PC-9 (cell line): ENCODE measurements at regions not wholly inside any gene's neighbourhood (a gene's known extent, or its start where the extent isn't known, plus 50 kb on each side); places are given as distances from the start of the nearest gene placed in this dataset.
"Not testable (repeated sequence)": the region's sequence is repeated elsewhere in the genome, so short reads cannot be mapped to it uniquely, and the experiment has no call there.

Experiments used
- BruUV-seq: library from RNA; stranded (reverse); fragments of 400-500 nt; replicated peaks from 2 replicates; lab custom pipeline; 2021; lab: Mats Ljungman, UMichigan
- CTCF ChIA-PET: fragments of 300-600 bp; sonication (Branson Sonifier 250); formaldehyde crosslinking; loops from one replicate; lab custom pipeline; 2022; ENCODE audit warnings: antibody characterized with exemption; lab: Charles Lee
- POLR2A ChIA-PET: fragments of 300-600 bp; sonication (Branson Sonifier 250); formaldehyde crosslinking; loops from one replicate; lab custom pipeline; 2022; ENCODE audit warnings: antibody characterized with exemption; ENCODE audit not compliant: unreplicated experiment; lab: Charles Lee
- DNase-seq, 2 experiments: peaks; one replicate each; pipeline versions ENCODE4 v3.0.0 to v3.0.0-alpha.2; 2015 to 2022; ENCODE audit warnings: mixed read lengths in 1 of 2
- H2AFZ ChIP-seq: fragments of 200-600 bp; sonication (generic); 2 replicates; pipeline ENCODE4 v1.8.1; 2017; ENCODE audit warnings: antibody characterized with exemption
- H3F3A ChIP-seq: fragments of 200-600 bp; sonication (generic); 2 replicates; pipeline ENCODE4 v1.8.1; 2017; ENCODE audit warnings: antibody characterized with exemption, mild to moderate bottlenecking, low read depth; ENCODE audit not compliant: insufficient read depth
- H3K27ac ChIP-seq: fragments of 200-600 bp; sonication (generic); 2 replicates; pipeline ENCODE4 v1.6.1; 2016; ENCODE audit warnings: mixed run types
- H3K27me3 ChIP-seq: fragments of 200-600 bp; sonication (generic); 2 replicates; pipeline ENCODE4 v1.6.1; 2016; ENCODE audit warnings: low read depth, mixed run types; ENCODE audit not compliant: insufficient read depth
- H3K36me3 ChIP-seq: fragments of 200-600 bp; sonication (generic); 2 replicates; pipeline ENCODE4 v1.6.1; 2016; ENCODE audit warnings: low read depth, mixed run types
- H3K4me1 ChIP-seq: fragments of 200-600 bp; sonication (generic); replicated peaks from 2 replicates; pipeline ENCODE4 v1.6.1; 2016; ENCODE audit warnings: mixed run types; ENCODE audit not compliant: insufficient read depth
- H3K4me2 ChIP-seq: fragments of 200-600 bp; sonication (generic); 2 replicates; pipeline ENCODE4 v1.6.1; 2017; ENCODE audit warnings: mixed run types
- H3K4me3 ChIP-seq: fragments of 200-600 bp; sonication (generic); 2 replicates; pipeline ENCODE4 v1.6.1; 2016; ENCODE audit warnings: mixed run types
- H3K79me2 ChIP-seq: fragments of 200-600 bp; sonication (generic); 2 replicates; pipeline ENCODE4 v1.6.1; 2017; ENCODE audit warnings: low read depth, mixed run types
- H3K9me2 ChIP-seq: fragments of 200-600 bp; sonication (generic); 2 replicates; pipeline ENCODE4 v1.8.1; 2017; ENCODE audit warnings: mild to moderate bottlenecking; ENCODE audit not compliant: insufficient read depth
- H3K9me3 ChIP-seq: fragments of 200-600 bp; sonication (generic); 2 replicates; pipeline ENCODE4 v1.8.1; 2016; ENCODE audit warnings: low read depth; ENCODE audit not compliant: insufficient read depth
- H4K20me1 ChIP-seq: fragments of 200-600 bp; sonication (generic); 2 replicates; pipeline ENCODE4 v1.8.1; 2017; ENCODE audit not compliant: insufficient read depth
- CTCF ChIP-seq: fragments of 200-600 bp; sonication (generic); conservative IDR thresholded peaks from 2 replicates; pipeline ENCODE4 v1.6.1; 2017; ENCODE audit warnings: mixed run types, antibody characterized with exemption, mild to moderate bottlenecking, moderate library complexity
- EZH2 ChIP-seq: fragments of 200-600 bp; sonication (generic); IDR thresholded peaks from 2 replicates; pipeline ENCODE4 v1.8.0; 2017; ENCODE audit warnings: antibody characterized with exemption, low read depth
- intact Hi-C: fragments of 100-400 bp; cut with micrococcal nuclease; formaldehyde crosslinking; loops from one replicate; pipeline ENCODE4 v1.10.0; 2022; ENCODE audit not compliant: unreplicated experiment

DNA sequence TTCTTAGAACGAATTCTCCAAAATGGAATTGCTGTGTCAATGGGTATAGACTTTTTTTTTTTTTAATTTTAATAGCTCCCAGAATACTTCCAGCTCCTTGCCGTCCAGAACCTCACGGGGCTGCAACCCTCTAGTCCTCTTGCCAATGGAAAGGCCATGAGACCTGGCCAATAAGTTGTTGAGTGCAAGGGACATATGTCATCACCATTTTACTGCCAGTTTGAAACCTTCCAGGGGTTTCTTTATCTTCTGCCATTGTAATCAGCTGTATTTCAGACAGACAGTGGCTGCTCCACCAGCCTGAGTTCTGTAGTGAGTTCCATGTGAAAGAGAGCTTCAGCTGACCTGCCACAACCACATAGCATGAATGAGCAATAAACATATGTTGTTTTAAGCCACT is 95.0 kb upstream of the PTPRG start:
- POLR2A ChIA-PET = no interaction called here
- Histone ChIP-seq H4K20me1 (no peaks in the 10 kb centered on the region), H2AFZ (no peak overlapping the region), H3K27me3 (peaks cover 2% of the 10 kb centered on the region; the same call in 1 of the 2 replicates), H3F3A (no peaks in the 10 kb centered on the region), H3K9me3 (no peaks in the 10 kb centered on the region), H3K4me3 (no peak overlapping the region), H3K4me2 (no peak overlapping the region), H3K36me3 (no peaks in the 10 kb centered on the region), H3K79me2 (no peaks in the 10 kb centered on the region), H3K4me1 (no peaks in the 10 kb centered on the region), H3K27ac (no peak overlapping the region), H3K9me2 (no peaks in the 10 kb centered on the region)
- intact Hi-C loops = no loop called here
- no peak for DNase-seq
- CTCF ChIA-PET = interaction anchor here (0.6 kb wide), 1 partner anchor 66 kb away, joined by 6 read pairs; no protein-coding TSS in a partner anchor
- no TSS peak for BruUV-seq
- TF ChIP-seq EZH2 (no peak), CTCF (no peak)

DNA sequence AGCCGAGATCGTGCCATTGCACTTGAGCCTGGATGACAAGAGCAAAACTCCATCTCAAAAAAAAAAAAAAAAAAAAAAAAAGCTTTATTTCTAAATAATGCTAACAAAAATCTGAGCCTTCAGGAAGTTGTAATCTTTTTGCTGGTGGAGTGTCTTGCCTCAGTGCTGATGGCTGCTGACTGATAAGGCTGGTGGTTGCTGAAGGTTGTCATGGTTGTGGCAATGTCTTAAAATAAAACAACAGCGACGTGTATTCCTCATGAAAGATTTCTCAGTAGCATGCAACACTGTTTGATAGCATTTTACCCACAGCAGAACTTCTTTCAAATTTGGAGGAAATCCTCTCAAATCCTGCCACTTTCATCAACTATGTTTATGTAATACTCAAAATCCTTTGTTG is 77.4 kb upstream of the PTPRG start:
- no peaks in the 10 kb centered on the region for H3F3A ChIP-seq
- H3K27me3 ChIP-seq = no peaks in the 10 kb centered on the region
- POLR2A ChIA-PET = no interaction called here
- no peak overlapping the region for H2AFZ ChIP-seq
- BruUV-seq = no TSS peak
- H3K4me1 ChIP-seq = no peaks in the 10 kb centered on the region
- H3K36me3 ChIP-seq = no peaks in the 10 kb centered on the region
- TF ChIP-seq CTCF (no peak), EZH2 (no peak)
- H3K9me3 ChIP-seq = no peaks in the 10 kb centered on the region
- H3K4me3 ChIP-seq = no peak overlapping the region
- no peak overlapping the region for H3K4me2 ChIP-seq
- intact Hi-C loops = no loop called here
- no peak overlapping the region for H3K27ac ChIP-seq
- H3K79me2 ChIP-seq = no peaks in the 10 kb centered on the region
- CTCF ChIA-PET = no interaction called here
- DNase-seq = no peak
- no peaks in the 10 kb centered on the region for H4K20me1 ChIP-seq
- no peaks in the 10 kb centered on the region for H3K9me2 ChIP-seq

DNA sequence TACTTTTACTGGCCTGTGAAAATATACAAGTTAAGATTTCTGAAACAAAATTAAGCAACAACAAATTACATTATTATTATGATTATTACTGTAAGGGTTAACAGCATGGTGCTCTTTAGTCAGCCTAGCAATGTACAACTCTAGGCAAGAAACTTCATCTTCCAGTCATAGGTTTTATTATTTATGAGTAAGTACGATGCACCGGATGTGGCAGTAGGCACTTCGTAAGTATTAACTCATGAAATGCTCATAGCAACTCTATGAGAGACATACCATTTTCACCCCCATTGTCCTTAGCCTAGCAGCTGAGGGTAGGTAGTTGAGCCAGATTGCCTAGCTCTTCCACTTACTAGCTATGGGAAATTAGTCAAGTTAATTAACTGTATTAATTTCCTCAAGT is 68.0 kb upstream of the PTPRG start:
- no peak for DNase-seq
- no peaks in the 10 kb centered on the region for H3K4me1 ChIP-seq
- H3K4me3 ChIP-seq = no peak overlapping the region
- no peak overlapping the region for H2AFZ ChIP-seq
- no peaks in the 10 kb centered on the region for H3K36me3 ChIP-seq
- CTCF ChIA-PET = no interaction called here
- no peaks in the 10 kb centered on the region for H4K20me1 ChIP-seq
- no peaks in the 10 kb centered on the region for H3K79me2 ChIP-seq
- no peak overlapping the region for H3K4me2 ChIP-seq
- TF ChIP-seq EZH2 = no peak
- no peak for TF ChIP-seq CTCF
- no peak overlapping the region for H3K27ac ChIP-seq
- H3K27me3 ChIP-seq = no peaks in the 10 kb centered on the region
- no peaks in the 10 kb centered on the region for H3F3A ChIP-seq
- H3K9me3 ChIP-seq = no peaks in the 10 kb centered on the region
- POLR2A ChIA-PET = no interaction called here
- H3K9me2 ChIP-seq = no peaks in the 10 kb centered on the region
- intact Hi-C loops = no loop called here
- BruUV-seq = no TSS peak

- H3K4me3 ChIP-seq, BruUV-seq, H3K4me2 ChIP-seq, H3F3A ChIP-seq, H3K27ac ChIP-seq, H3K27me3 ChIP-seq, CTCF ChIA-PET, H4K20me1 ChIP-seq, POLR2A ChIA-PET, H3K9me2 ChIP-seq, H3K79me2 ChIP-seq, H3K9me3 ChIP-seq, DNase-seq, H3K36me3 ChIP-seq, intact Hi-C loops, H3K4me1 ChIP-seq, H2AFZ ChIP-seq: not testable (repeated sequence)
These were observed 67.1 kb upstream of the PTPRG start for GRCh38 chr3:61494309-61494708.
